Activated CD8-positive, alpha-beta memory T cell treated with anti-CD3 and anti-CD28 coated beads, Interleukin-2, amount 10 ng/mL, durations not matched to agents 7 days and 5 days (primary cell): ENCODE measurements at regions not wholly inside any gene's neighbourhood (a gene's known extent, or its start where the extent isn't known, plus 50 kb on each side); places are given as distances from the start of the nearest gene placed in this dataset.
"Not testable (repeated sequence)": the region's sequence is repeated elsewhere in the genome, so short reads cannot be mapped to it uniquely, and the experiment has no call there.

ENCODE experiments used
- ATAC-seq: fragments of 150-1000 bp; cut with Tn5 transposase; one replicate; pipeline ENCODE4 v1.10.0; 2021; ENCODE audit warnings: moderate library complexity
- CTCF ChIA-PET: fragments of 350-600 bp; sonication (Branson Sonifier 250); formaldehyde crosslinking; loops from one replicate; lab custom pipeline; 2021; ENCODE audit warnings: antibody characterized with exemption; lab: Charles Lee
- DNase-seq: peaks from one replicate; pipeline ENCODE4 v3.0.0-alpha.2; 2020
- H3K27ac Mint-ChIP-seq: one replicate; pipeline ENCODE4 v1.8.0; 2021; ENCODE audit warnings: mild to moderate bottlenecking, mixed read lengths
- H3K27me3 Mint-ChIP-seq: one replicate; pipeline ENCODE4 v1.8.0; 2021; ENCODE audit warnings: mixed read lengths
- H3K36me3 Mint-ChIP-seq: one replicate; pipeline ENCODE4 v1.8.0; 2021; ENCODE audit warnings: mild to moderate bottlenecking, mixed read lengths
- H3K4me1 Mint-ChIP-seq: one replicate; pipeline ENCODE4 v1.8.0; 2021; ENCODE audit warnings: mixed read lengths
- H3K4me3 Mint-ChIP-seq: one replicate; pipeline ENCODE4 v1.8.0; 2021; ENCODE audit warnings: mild to moderate bottlenecking, moderate library complexity, mixed read lengths
- H3K9me3 Mint-ChIP-seq: one replicate; pipeline ENCODE4 v1.8.0; 2022; ENCODE audit warnings: low read depth, mixed read lengths

GRCh38 chr2:187056416-187057334 lies 207.7 kb upstream of the ZSWIM2 start:
- Mint-ChIP-seq H3K9me3 (no peaks in the 10 kb centered on the region), H3K4me3 (no peak overlapping the region), H3K27me3 (no peaks in the 10 kb centered on the region), H3K4me1 (peaks cover 2% of the 10 kb centered on the region), H3K27ac (no peak overlapping the region), H3K36me3 (no peaks in the 10 kb centered on the region)
- ATAC-seq (no peak), DNase-seq (no peak)
- CTCF ChIA-PET = no interaction called here

DNA sequence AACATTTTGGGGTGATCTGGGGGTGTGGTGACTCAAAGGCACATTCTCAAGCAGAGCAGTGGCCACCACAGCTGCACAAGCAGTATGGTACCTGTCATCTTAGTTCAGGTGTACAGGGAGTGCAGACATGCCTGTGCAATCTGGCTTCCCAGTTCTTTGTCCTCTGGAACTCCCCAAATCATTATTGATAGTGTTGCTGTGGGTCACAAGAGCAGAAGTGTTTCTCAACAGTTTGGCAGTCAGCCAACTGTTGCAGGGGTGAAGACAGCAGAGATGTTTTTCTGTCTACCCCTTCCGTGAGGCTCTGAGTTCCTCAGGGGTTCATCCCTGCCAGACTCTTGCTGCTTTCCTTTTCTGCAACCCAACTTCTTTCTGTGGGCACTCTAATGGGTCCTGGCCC lies 206.5 kb upstream of the ZSWIM2 start:
- no peaks in the 10 kb centered on the region for H3K27me3 Mint-ChIP-seq
- CTCF ChIA-PET = no interaction called here
- ATAC-seq = no peak

DNA sequence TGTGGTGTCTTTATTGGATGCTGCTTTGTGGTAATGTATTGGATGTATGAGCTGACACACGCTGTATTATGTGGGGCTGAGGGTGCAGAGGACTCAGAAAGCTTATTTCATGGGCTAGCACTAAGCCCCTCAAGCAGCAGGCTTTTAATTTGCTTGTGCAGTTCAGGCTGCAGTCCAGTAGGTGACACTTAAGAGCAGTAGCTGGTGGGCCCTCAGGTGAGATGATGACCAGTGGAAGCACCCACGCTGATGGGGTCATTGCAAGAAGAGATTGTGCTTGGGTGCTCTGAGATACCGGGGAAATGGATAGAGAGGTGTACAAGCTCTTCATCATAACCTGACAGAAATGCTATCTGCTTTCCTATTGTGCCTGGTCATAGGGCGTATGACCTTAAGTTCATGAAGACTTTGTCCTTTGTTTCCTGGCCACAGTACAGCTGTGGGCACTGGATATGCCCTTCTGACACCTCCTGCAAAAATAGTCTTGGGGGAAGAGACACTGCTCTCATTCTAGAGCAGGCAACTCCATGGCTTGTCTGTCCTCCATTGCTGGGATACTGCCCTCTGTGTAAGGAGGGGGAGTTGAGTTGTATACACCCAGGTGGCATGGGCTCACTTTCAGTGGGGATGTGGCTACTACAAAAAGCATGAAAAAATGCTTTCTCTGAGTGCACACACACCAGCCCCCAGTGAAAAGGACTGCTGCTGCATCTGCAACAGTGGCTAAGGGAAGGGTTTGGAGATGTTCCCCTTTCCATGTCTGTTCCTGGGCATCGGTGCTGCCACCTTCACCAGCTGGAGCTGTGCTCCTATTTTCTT lies 205.7 kb upstream of the ZSWIM2 start:
- no peaks in the 10 kb centered on the region for H3K27me3 Mint-ChIP-seq
- H3K4me1 Mint-ChIP-seq = peaks cover 2% of the 10 kb centered on the region
- CTCF ChIA-PET = no interaction called here
- H3K36me3 Mint-ChIP-seq = no peaks in the 10 kb centered on the region
- H3K9me3 Mint-ChIP-seq = peaks cover 5% of the 10 kb centered on the region
- no peak overlapping the region for H3K27ac Mint-ChIP-seq
- no peak for DNase-seq
- no peak for ATAC-seq
- no peak overlapping the region for H3K4me3 Mint-ChIP-seq

More for the DNA sequence above, 206.5 kb upstream of the ZSWIM2 start:
- Mint-ChIP-seq H3K27ac (no peak overlapping the region), H3K4me1 (peaks cover 2% of the 10 kb centered on the region), H3K9me3 (peaks cover 2% of the 10 kb centered on the region), H3K4me3 (no peak overlapping the region), H3K36me3 (no peaks in the 10 kb centered on the region)
- no peak for DNase-seq

- H3K27ac Mint-ChIP-seq = no peak overlapping the region
- peaks cover 5% of the 10 kb centered on the region for H3K9me3 Mint-ChIP-seq
- H3K4me3 Mint-ChIP-seq = no peak overlapping the region
These were observed 202.4 kb upstream of the ZSWIM2 start for GRCh38 chr2:187051350-187051749.

DNA sequence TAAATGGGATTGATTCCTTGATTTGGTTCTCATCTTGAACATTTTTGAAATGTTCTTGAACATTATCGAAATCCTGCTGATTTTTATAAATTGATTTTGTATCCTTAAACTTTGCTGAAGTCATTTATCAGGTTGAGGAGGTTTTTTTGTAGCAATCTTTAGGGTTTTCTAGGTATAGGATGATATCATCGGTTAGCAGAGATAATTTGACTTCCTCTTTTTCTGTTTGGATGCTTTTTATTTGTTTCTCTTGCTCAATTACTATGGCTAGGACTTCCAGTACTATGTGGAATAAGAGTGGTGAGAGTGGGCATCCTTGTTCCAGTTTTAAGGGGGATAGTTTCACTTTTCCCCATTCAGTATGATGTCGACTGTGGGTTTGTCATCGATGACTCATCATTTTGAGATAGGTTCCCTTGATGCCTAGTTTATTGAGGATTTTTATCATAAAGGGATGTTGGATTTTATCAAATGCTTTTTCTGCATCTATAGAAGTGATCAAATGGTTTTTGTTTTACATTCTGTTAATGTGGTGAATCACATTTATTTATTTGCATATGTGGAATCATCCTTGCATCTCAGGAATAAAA lies 201.5 kb upstream of the ZSWIM2 start:
- CTCF ChIA-PET = no interaction called here
- Mint-ChIP-seq H3K9me3 (peaks cover 5% of the 10 kb centered on the region), H3K27ac (no peak overlapping the region), H3K36me3 (no peaks in the 10 kb centered on the region), H3K27me3 (no peaks in the 10 kb centered on the region), H3K4me1 (peaks cover 2% of the 10 kb centered on the region), H3K4me3 (no peak overlapping the region)
- no peak for DNase-seq
- no peak for ATAC-seq

More at GRCh38 chr2:187051350-187051749, 202.4 kb upstream of the ZSWIM2 start:
- DNase-seq (no peak), ATAC-seq (no peak)
- H3K36me3 Mint-ChIP-seq = no peaks in the 10 kb centered on the region
- CTCF ChIA-PET = no interaction called here
- H3K27me3 Mint-ChIP-seq = no peaks in the 10 kb centered on the region
- peaks cover 2% of the 10 kb centered on the region for H3K4me1 Mint-ChIP-seq

GRCh38 chr2:187037310-187037709 lies 188.3 kb upstream of the ZSWIM2 start:
- Mint-ChIP-seq H3K4me1 (no peaks in the 10 kb centered on the region), H3K27me3 (no peaks in the 10 kb centered on the region), H3K27ac (no peak overlapping the region), H3K36me3 (no peaks in the 10 kb centered on the region), H3K9me3 (no peaks in the 10 kb centered on the region), H3K4me3 (no peak overlapping the region)
- no peak for DNase-seq
- CTCF ChIA-PET = no interaction called here
- ATAC-seq = no peak

DNA sequence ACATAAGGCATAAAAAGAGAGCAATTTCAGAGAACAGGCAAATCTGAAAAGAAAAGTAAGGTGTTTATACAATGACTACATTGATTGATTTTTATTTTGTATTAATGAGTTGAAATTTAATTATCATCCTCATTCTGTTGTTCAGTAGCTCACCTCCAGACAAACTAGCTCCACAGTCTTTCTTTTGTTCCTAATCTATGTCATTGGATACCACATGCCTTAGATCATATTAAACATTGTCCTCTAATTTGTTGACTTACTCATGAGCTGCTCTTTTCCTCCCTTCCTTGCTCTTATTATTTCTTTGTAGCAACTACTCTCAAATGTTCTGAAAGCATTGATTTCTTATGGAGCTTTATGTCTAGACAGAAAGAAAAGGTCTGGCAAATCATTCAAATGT lies 185.5 kb upstream of the ZSWIM2 start:
- ATAC-seq (no peak), DNase-seq (no peak)
- H3K27ac Mint-ChIP-seq = no peak overlapping the region
- no peaks in the 10 kb centered on the region for H3K27me3 Mint-ChIP-seq
- H3K4me3 Mint-ChIP-seq = no peak overlapping the region
- H3K9me3 Mint-ChIP-seq = no peaks in the 10 kb centered on the region
- no peaks in the 10 kb centered on the region for H3K36me3 Mint-ChIP-seq
- no peaks in the 10 kb centered on the region for H3K4me1 Mint-ChIP-seq
- CTCF ChIA-PET = no interaction called here

- no peak overlapping the region for H3K4me3 Mint-ChIP-seq
- no peak for ATAC-seq
- no peak overlapping the region for H3K27ac Mint-ChIP-seq
- H3K4me1 Mint-ChIP-seq = no peaks in the 10 kb centered on the region
- no peaks in the 10 kb centered on the region for H3K36me3 Mint-ChIP-seq
- CTCF ChIA-PET = no interaction called here
- no peak for DNase-seq
- peaks cover 12% of the 10 kb centered on the region for H3K9me3 Mint-ChIP-seq
- H3K27me3 Mint-ChIP-seq = no peaks in the 10 kb centered on the region
These were observed 175.8 kb upstream of the ZSWIM2 start for GRCh38 chr2:187024739-187025138.

DNA sequence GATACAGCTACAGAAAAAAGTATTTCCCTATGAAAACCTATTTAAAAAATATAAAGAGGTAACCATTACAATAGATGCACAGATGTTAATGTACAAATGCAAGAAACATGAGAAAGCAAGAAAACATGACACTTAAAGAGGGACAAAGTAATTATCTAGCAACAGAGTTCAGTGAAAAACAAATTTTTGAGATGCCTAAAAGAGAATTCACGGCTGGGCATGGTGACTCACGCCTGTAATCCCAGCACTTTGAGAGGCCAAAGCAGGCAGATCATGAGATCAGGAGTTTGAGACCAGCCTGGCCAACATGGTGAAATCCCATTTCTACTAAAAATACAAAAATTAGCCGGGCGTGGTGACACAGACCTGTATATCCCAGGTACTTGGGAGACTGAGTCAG lies 175.0 kb upstream of the ZSWIM2 start:
- H3K27me3 Mint-ChIP-seq, H3K27ac Mint-ChIP-seq, H3K4me3 Mint-ChIP-seq, DNase-seq, CTCF ChIA-PET, H3K36me3 Mint-ChIP-seq, ATAC-seq, H3K4me1 Mint-ChIP-seq: not testable (repeated sequence)
- H3K9me3 Mint-ChIP-seq = peaks cover 12% of the 10 kb centered on the region

- no peaks in the 10 kb centered on the region for H3K36me3 Mint-ChIP-seq
- ATAC-seq (no peak), DNase-seq (no peak)
- H3K4me3 Mint-ChIP-seq = no peak overlapping the region
- CTCF ChIA-PET = interaction anchor here (0.7 kb wide), 1 partner anchor 1156 kb away, joined by 3 read pairs; no protein-coding TSS in a partner anchor
- no peaks in the 10 kb centered on the region for H3K9me3 Mint-ChIP-seq
- no peak overlapping the region for H3K27ac Mint-ChIP-seq
- H3K4me1 Mint-ChIP-seq = no peaks in the 10 kb centered on the region
- H3K27me3 Mint-ChIP-seq = no peaks in the 10 kb centered on the region
These were observed 168.5 kb upstream of the ZSWIM2 start for GRCh38 chr2:187017438-187017837.

GRCh38 chr2:187013058-187013457 lies 164.1 kb upstream of the ZSWIM2 start:
- no peak for ATAC-seq
- CTCF ChIA-PET = no interaction called here
- no peak overlapping the region for H3K27ac Mint-ChIP-seq
- no peaks in the 10 kb centered on the region for H3K36me3 Mint-ChIP-seq
- no peak overlapping the region for H3K4me3 Mint-ChIP-seq
- no peak for DNase-seq
- H3K9me3 Mint-ChIP-seq = no peaks in the 10 kb centered on the region
- no peaks in the 10 kb centered on the region for H3K27me3 Mint-ChIP-seq
- no peaks in the 10 kb centered on the region for H3K4me1 Mint-ChIP-seq

GRCh38 chr2:187011206-187011832 lies 162.3 kb upstream of the ZSWIM2 start:
- H3K27ac Mint-ChIP-seq = no peak overlapping the region
- no peaks in the 10 kb centered on the region for H3K9me3 Mint-ChIP-seq
- DNase-seq = no peak
- no peaks in the 10 kb centered on the region for H3K27me3 Mint-ChIP-seq
- CTCF ChIA-PET = no interaction called here
- H3K4me3 Mint-ChIP-seq = no peak overlapping the region
- no peaks in the 10 kb centered on the region for H3K4me1 Mint-ChIP-seq
- no peak for ATAC-seq
- no peaks in the 10 kb centered on the region for H3K36me3 Mint-ChIP-seq
